C4-2B (cell line): ENCODE measurements at regions not wholly inside any gene's neighbourhood (a gene's known extent, or its start where the extent isn't known, plus 50 kb on each side); places are given as distances from the start of the nearest gene placed in this dataset.

Experiments used
- H3K27ac ChIP-seq: fragments of 450-650 bp; 2 replicates; pipeline ENCODE4 v1.5.1; 2017
- CTCF ChIP-seq: fragments of 450-650 bp; conservative IDR thresholded peaks from 2 replicates; pipeline ENCODE4 v1.5.1; 2017; ENCODE audit warnings: mild to moderate bottlenecking
- ZFX ChIP-seq: fragments of 450-650 bp; IDR thresholded peaks from 2 replicates; pipeline ENCODE4 v1.6.1; 2017

- no peak for TF ChIP-seq CTCF
- no peak for TF ChIP-seq ZFX
Measured at GRCh38 chr11:127443297-127443696, 442.7 kb upstream of the KIRREL3 start.

GRCh38 chr11:127440616-127441015, 440.0 kb upstream of the KIRREL3 start:
- no peak overlapping the region for H3K27ac ChIP-seq
- TF ChIP-seq CTCF (no peak), ZFX (no peak)

More at GRCh38 chr11:127443297-127443696, 442.7 kb upstream of the KIRREL3 start:
- H3K27ac ChIP-seq: no peak overlapping the region

GRCh38 chr11:127425281-127425680, 424.7 kb upstream of the KIRREL3 start:
- no peak overlapping the region for H3K27ac ChIP-seq
- TF ChIP-seq CTCF: no peak
- TF ChIP-seq ZFX: no peak

GRCh38 chr11:127424661-127425060, 424.1 kb upstream of the KIRREL3 start:
- TF ChIP-seq ZFX (no peak), CTCF (no peak)
- no peak overlapping the region for H3K27ac ChIP-seq

GRCh38 chr11:127420139-127420538, 419.6 kb upstream of the KIRREL3 start:
- TF ChIP-seq ZFX (no peak), CTCF (no peak)
- no peak overlapping the region for H3K27ac ChIP-seq

GRCh38 chr11:127412722-127413380, 412.3 kb upstream of the KIRREL3 start:
- no peak for TF ChIP-seq CTCF
- TF ChIP-seq ZFX: no peak
- no peak overlapping the region for H3K27ac ChIP-seq

GRCh38 chr11:127412234-127412633, 411.7 kb upstream of the KIRREL3 start:
- no peak for TF ChIP-seq ZFX
- no peak for TF ChIP-seq CTCF
- no peak overlapping the region for H3K27ac ChIP-seq
